Neural crest cell (in vitro differentiated cells): ENCODE measurements at regions not wholly inside any gene's neighbourhood (a gene's known extent, or its start where the extent isn't known, plus 50 kb on each side); places are given as distances from the start of the nearest gene placed in this dataset.

Source experiments
- DNase-seq: peaks from one replicate; pipeline ENCODE4 v3.0.0; 2021; ENCODE audit warnings: low read depth, mixed read lengths, low spot score
- H3K27ac Mint-ChIP-seq: one replicate; pipeline ENCODE4 v1.8.0; 2021; ENCODE audit warnings: mild to moderate bottlenecking, mixed read lengths; ENCODE audit not compliant: unreplicated experiment
- H3K27me3 Mint-ChIP-seq: 2 replicates; pipeline ENCODE4 v1.8.0; 2021; ENCODE audit warnings: low read depth, mild to moderate bottlenecking, mixed read lengths
- H3K36me3 Mint-ChIP-seq: 2 replicates; pipeline ENCODE4 v1.8.0; 2021; ENCODE audit warnings: low read depth, mild to moderate bottlenecking, mixed read lengths
- H3K4me1 Mint-ChIP-seq: 2 replicates; pipeline ENCODE4 v1.8.0; 2021; ENCODE audit warnings: mixed read lengths
- H3K4me3 Mint-ChIP-seq: one replicate; pipeline ENCODE4 v1.8.0; 2021; ENCODE audit warnings: mild to moderate bottlenecking, mixed read lengths
- H3K9me3 Mint-ChIP-seq: 2 replicates; pipeline ENCODE4 v1.8.0; 2021; ENCODE audit warnings: mixed read lengths
- CTCF ChIP-seq: fragments of 200-600 bp; sonication (generic); conservative IDR thresholded peaks from 2 replicates; pipeline ENCODE4 v1.5.0; 2021; ENCODE audit warnings: antibody characterized with exemption, mild to moderate bottlenecking

- Mint-ChIP-seq H3K27ac (no peak overlapping the region), H3K27me3 (no peaks in the 10 kb centered on the region), H3K4me3 (no peak overlapping the region), H3K9me3 (peaks cover 7% of the 10 kb centered on the region), H3K36me3 (no peaks in the 10 kb centered on the region), H3K4me1 (peaks cover 6% of the 10 kb centered on the region)
- no peak for TF ChIP-seq CTCF
- DNase-seq: no peak
Observed at GRCh38 chr4:165725352-165725751, 147.7 kb upstream of the TLL1 start.

GRCh38 chr4:165726831-165727230, 146.2 kb upstream of the TLL1 start:
- H3K36me3 Mint-ChIP-seq: no peaks in the 10 kb centered on the region
- peaks cover 6% of the 10 kb centered on the region for H3K4me1 Mint-ChIP-seq
- H3K4me3 Mint-ChIP-seq: no peak overlapping the region
- no peaks in the 10 kb centered on the region for H3K27me3 Mint-ChIP-seq
- TF ChIP-seq CTCF: no peak
- H3K27ac Mint-ChIP-seq: no peak overlapping the region
- H3K9me3 Mint-ChIP-seq: peaks cover 10% of the 10 kb centered on the region
- no peak for DNase-seq

- Mint-ChIP-seq H3K27me3 (no peaks in the 10 kb centered on the region), H3K36me3 (no peaks in the 10 kb centered on the region), H3K4me1 (no peaks in the 10 kb centered on the region), H3K27ac (no peak overlapping the region), H3K4me3 (no peak overlapping the region), H3K9me3 (peaks cover 7% of the 10 kb centered on the region)
- no peak for TF ChIP-seq CTCF
- no peak for DNase-seq
Observed at GRCh38 chr4:165737309-165737972, 135.6 kb upstream of the TLL1 start.

- TF ChIP-seq CTCF: no peak
- Mint-ChIP-seq H3K27ac (no peak overlapping the region), H3K4me3 (no peak overlapping the region), H3K27me3 (no peaks in the 10 kb centered on the region), H3K36me3 (no peaks in the 10 kb centered on the region), H3K4me1 (no peaks in the 10 kb centered on the region), H3K9me3 (peaks cover 8% of the 10 kb centered on the region)
- DNase-seq: no peak
Observed at GRCh38 chr4:165738571-165738970, 134.5 kb upstream of the TLL1 start.

- Mint-ChIP-seq H3K27me3 (no peaks in the 10 kb centered on the region), H3K9me3 (peaks cover 8% of the 10 kb centered on the region), H3K4me1 (no peaks in the 10 kb centered on the region), H3K4me3 (no peak overlapping the region), H3K36me3 (no peaks in the 10 kb centered on the region), H3K27ac (no peak overlapping the region)
- TF ChIP-seq CTCF: no peak
- DNase-seq: no peak
Observed at GRCh38 chr4:165740911-165741310, 132.1 kb upstream of the TLL1 start.
